Mucosa of rectum (tissue), 2 donors: ENCODE measurements at regions not wholly inside any gene's neighbourhood (a gene's known extent, or its start where the extent isn't known, plus 50 kb on each side); places are given as distances from the start of the nearest gene placed in this dataset.

ENCODE experiments used
- H3K27ac ChIP-seq, 2 donors: one replicate each; pipeline ENCODE4 v1.7.0; 2013; ENCODE audit warnings: inconsistent platforms in 2 of 2, low read depth in 2 of 2, low read length in 2 of 2
- H3K27me3 ChIP-seq, 2 donors: one replicate each; pipeline ENCODE4 v1.7.0; 2013; ENCODE audit warnings: low read length in 2 of 2; ENCODE audit not compliant: control insufficient read depth in 2 of 2, insufficient read depth in 2 of 2
- H3K36me3 ChIP-seq, 2 donors: one replicate each; pipeline ENCODE4 v1.7.0; 2013; ENCODE audit warnings: low read length in 2 of 2; ENCODE audit not compliant: control insufficient read depth in 2 of 2, insufficient read depth in 2 of 2
- H3K4me1 ChIP-seq, 2 donors: one replicate each; pipeline ENCODE4 v1.7.0; 2013; ENCODE audit warnings: low read length in 2 of 2, mild to moderate bottlenecking in 1 of 2; ENCODE audit not compliant: control insufficient read depth in 2 of 2, insufficient read depth in 2 of 2
- H3K4me3 ChIP-seq, 2 donors: one replicate each; pipeline ENCODE4 v1.7.0; 2013; ENCODE audit warnings: low read length in 2 of 2
- H3K9ac ChIP-seq, 2 donors: one replicate each; pipeline ENCODE4 v1.7.0; 2013; ENCODE audit warnings: low read length in 2 of 2, low read depth in 1 of 2, mild to moderate bottlenecking in 1 of 2
- H3K9me3 ChIP-seq, 2 donors: one replicate each; pipeline ENCODE4 v1.7.0; 2013; ENCODE audit warnings: low read length in 2 of 2; ENCODE audit not compliant: control insufficient read depth in 2 of 2
- donor health status: healthy.
- donor health status: Normal muscosa, but diverticular disease.

DNA sequence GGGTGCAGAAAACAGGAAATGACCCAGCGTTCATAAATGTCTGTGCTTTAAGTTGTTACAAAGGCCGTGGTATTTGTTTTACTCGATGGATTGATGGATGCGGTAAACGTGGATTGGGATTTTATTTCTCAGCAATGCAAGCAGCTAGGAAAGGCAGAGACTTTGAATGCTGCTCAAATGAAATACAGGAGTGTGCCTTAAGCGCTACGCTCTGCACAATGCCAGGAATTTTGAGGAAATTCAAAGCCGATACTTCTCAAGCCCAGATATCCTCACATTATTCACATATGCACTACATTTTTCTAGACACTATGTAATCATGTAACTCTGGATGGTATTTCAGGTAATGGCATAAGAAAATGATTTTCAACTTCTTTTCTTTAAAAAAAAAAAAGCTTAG lies 514.3 kb upstream of the ADARB2 start:
- peaks cover 2 to 6% of the 10 kb centered on the region in 2 donors for H3K9me3 ChIP-seq
- no peak overlapping the region for H3K4me3 ChIP-seq
- no peak overlapping the region for H3K27ac ChIP-seq
- H3K36me3 ChIP-seq = no peaks in the 10 kb centered on the region
- no peak overlapping the region for H3K9ac ChIP-seq
- no peaks in the 10 kb centered on the region for H3K4me1 ChIP-seq
- H3K27me3 ChIP-seq = no peaks in the 10 kb centered on the region

DNA sequence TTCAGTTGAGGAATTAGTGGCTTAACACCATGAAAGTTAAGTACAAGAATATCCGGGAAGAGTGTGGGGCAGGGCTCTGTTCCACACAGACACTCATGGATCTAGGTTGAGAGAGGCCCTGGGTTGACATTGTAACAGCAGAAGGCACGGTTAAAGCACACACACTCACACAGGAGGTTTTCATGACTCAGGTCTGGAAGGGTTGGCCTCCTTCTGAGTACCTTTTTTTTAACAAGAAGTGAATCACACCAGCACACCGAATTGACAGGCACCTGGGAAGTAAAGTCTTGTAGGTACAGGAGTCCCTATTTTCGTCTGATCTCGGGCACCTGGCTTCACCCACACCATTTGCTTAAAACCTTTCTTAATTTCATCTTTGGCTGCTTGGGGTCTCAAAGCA lies 509.4 kb upstream of the ADARB2 start:
- no peak overlapping the region for H3K9ac ChIP-seq
- H3K9me3 ChIP-seq = peaks cover 4 to 11% of the 10 kb centered on the region in 2 donors
- H3K4me1 ChIP-seq = no peaks in the 10 kb centered on the region
- H3K27me3 ChIP-seq = no peaks in the 10 kb centered on the region
- no peak overlapping the region for H3K4me3 ChIP-seq
- no peaks in the 10 kb centered on the region for H3K36me3 ChIP-seq
- no peak overlapping the region for H3K27ac ChIP-seq

DNA sequence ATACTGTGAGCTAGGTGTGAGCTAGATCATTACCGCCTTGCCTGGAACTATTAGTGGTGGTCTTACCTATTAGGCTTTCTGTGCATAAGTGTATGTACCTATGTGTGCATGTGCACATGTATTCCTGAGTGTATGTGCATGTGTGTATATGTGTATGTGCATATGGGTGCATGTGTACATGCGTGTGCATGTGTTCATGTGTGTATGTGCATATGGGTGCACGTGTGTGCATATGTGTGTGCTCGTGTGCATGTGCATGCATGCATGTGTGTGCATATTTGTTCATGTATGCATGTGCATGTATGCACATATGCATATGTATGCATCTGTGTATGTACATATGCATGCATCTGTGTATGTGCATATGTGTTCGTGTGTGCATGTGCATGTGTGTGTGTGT lies 508.3 kb upstream of the ADARB2 start:
- Histone ChIP-seq H3K9me3 (peaks cover 4 to 11% of the 10 kb centered on the region in 2 donors), H3K9ac (no peak overlapping the region), H3K27ac (no peak overlapping the region)

DNA sequence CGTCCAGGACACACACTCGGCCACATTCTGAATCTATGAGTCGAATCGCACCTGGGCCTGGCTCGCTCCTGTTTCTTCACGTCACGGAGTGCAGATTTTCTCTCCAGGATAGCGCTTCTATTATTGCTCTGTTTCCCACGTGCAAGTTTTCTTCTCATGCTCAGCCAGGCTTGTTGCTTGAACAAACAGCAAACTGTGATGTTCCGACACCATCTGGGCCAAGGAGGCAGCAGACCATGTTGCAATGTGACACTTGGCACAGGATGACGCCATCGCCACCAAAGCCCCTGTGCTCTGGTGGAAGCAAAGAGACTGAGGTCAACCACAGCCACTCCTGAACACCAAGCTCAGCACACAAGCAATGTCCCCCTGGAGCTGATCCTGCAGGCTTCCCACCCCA lies 507.1 kb upstream of the ADARB2 start:
- no peak overlapping the region for H3K9ac ChIP-seq
- no peak overlapping the region for H3K4me3 ChIP-seq
- H3K27ac ChIP-seq = no peak overlapping the region
- no peaks in the 10 kb centered on the region for H3K36me3 ChIP-seq
- H3K27me3 ChIP-seq = no peaks in the 10 kb centered on the region
- H3K4me1 ChIP-seq = no peaks in the 10 kb centered on the region
- H3K9me3 ChIP-seq = peaks cover 4 to 11% of the 10 kb centered on the region in 2 donors

More for the DNA sequence above, 508.3 kb upstream of the ADARB2 start:
- Histone ChIP-seq H3K4me3 (no peak overlapping the region), H3K36me3 (no peaks in the 10 kb centered on the region), H3K4me1 (no peaks in the 10 kb centered on the region), H3K27me3 (no peaks in the 10 kb centered on the region)

DNA sequence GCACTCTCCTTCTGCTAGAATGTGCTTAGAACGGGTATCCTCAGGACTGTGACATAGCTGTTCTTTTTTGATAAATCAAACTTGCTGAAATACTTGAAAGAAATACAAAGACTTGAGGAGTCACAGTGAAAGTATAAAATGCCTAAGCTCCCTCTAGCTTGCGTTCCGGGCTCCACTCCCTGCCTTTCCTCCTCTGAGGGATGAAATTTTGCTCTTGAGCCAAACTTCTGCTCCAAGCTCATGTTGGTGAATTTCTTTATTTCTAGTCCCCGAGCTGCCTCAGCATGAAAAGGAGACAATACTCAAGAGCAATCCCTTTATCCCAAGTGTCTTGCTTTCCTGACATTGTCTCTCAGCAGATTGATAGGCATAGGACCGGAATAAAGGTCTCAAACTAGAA lies 499.6 kb upstream of the ADARB2 start:
- Histone ChIP-seq H3K9me3 (peaks cover 0 to 5% of the 10 kb centered on the region in 2 donors), H3K27ac (no peak overlapping the region), H3K36me3 (no peaks in the 10 kb centered on the region), H3K4me3 (no peak overlapping the region), H3K27me3 (no peaks in the 10 kb centered on the region), H3K9ac (no peak overlapping the region), H3K4me1 (no peaks in the 10 kb centered on the region)

DNA sequence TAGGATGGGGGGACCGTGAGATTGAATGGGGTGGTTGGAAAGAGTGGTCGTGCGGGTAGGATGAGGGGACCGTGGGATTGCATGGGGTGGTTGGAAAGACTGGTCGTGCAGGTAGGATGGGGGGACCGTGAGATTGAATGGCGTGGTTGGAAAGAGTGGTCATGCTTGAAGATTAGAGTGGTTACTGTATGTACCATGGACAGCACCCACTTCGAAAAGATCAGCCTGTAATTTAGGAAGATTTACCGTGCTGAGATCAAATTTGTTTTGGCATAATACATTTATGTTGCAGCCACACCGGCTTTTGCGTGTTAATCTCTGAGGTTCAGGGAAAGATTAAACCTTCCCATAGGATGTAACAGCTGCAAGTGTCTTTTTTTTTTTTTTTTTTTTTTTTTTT lies 495.2 kb upstream of the ADARB2 start:
- Histone ChIP-seq H3K36me3 (no peaks in the 10 kb centered on the region), H3K27me3 (no peaks in the 10 kb centered on the region), H3K4me3 (no peak overlapping the region), H3K4me1 (no peaks in the 10 kb centered on the region), H3K27ac (no peak overlapping the region), H3K9ac (no peak overlapping the region), H3K9me3 (peaks cover 0 to 4% of the 10 kb centered on the region in 2 donors)

DNA sequence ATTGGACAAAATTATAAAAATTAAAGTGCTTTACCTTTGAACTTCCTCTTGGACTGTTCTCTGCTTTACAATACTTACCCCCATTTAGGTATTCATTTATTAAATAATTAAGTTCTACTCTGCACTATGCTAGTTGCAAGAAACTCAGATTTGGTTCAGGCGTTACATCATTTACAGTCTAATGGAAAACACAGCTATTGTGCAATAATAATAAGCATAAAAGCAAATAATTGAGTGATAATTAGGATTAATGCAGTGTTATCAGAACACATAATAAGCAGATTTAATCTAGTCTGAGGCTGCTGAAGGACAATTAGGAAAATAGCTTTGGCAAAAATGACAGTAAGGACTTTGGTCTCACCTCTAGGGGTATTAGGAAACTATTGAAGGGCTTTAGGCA lies 493.2 kb upstream of the ADARB2 start:
- no peak overlapping the region for H3K27ac ChIP-seq
- H3K36me3 ChIP-seq = no peaks in the 10 kb centered on the region
- no peak overlapping the region for H3K4me3 ChIP-seq
- peaks cover 0 to 2% of the 10 kb centered on the region in 2 donors for H3K9me3 ChIP-seq
- no peaks in the 10 kb centered on the region for H3K27me3 ChIP-seq
- no peaks in the 10 kb centered on the region for H3K4me1 ChIP-seq
- no peak overlapping the region for H3K9ac ChIP-seq

DNA sequence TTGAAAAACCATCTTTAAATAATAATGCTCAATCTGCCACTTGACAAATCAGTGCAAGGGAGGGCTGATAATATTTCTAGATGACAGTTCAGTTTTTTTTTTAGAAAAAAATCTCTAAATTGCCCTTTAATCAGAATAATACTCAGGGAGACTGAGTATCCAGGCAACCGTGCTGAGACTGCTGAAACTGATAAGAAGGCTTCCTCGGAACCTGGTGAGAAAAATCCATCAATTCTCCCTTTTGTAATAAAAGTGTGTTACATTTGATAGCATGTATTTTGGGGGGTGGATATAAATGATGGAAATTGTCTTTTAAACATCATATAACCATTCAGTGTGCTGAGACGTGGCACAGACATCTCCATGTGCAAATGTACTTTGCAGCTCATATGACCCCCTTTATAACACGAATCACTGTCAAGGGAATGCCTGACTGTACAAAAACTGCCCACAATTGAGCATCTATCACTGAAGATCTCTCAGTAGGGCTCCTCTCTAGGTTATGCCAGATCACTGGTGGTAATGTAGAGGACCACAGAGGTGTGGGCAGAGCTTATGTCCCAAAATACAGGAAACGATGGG lies 491.1 kb upstream of the ADARB2 start:
- Histone ChIP-seq H3K9ac (no peak overlapping the region), H3K4me3 (no peak overlapping the region), H3K27me3 (no peaks in the 10 kb centered on the region), H3K9me3 (peaks cover 0 to 2% of the 10 kb centered on the region in 2 donors), H3K36me3 (no peaks in the 10 kb centered on the region), H3K27ac (no peak overlapping the region), H3K4me1 (no peaks in the 10 kb centered on the region)

DNA sequence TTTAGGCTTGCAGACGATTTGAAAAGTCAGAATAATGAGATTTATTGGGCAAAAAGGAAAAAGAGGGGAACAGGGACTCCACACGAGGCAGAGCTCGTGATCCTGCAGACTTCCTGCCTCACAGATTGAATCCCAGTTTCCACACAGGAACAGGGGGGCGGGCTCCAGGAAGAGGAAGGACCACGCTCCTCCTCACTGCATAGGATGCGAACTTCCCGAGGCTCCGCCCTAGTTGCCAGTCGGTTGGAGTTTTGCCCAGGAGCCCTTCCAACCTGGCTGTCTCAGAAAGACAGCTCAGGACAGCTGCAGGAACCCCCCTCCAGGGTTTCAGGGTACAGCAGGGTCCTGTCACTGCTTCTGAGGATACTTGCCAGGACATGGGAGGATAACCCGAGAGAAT lies 488.3 kb upstream of the ADARB2 start:
- H3K36me3 ChIP-seq = no peaks in the 10 kb centered on the region
- no peaks in the 10 kb centered on the region for H3K27me3 ChIP-seq
- no peak overlapping the region for H3K9ac ChIP-seq
- H3K27ac ChIP-seq = no peak overlapping the region
- H3K4me3 ChIP-seq = no peak overlapping the region
- no peaks in the 10 kb centered on the region for H3K4me1 ChIP-seq
- H3K9me3 ChIP-seq = peaks cover 0 to 2% of the 10 kb centered on the region in 2 donors

DNA sequence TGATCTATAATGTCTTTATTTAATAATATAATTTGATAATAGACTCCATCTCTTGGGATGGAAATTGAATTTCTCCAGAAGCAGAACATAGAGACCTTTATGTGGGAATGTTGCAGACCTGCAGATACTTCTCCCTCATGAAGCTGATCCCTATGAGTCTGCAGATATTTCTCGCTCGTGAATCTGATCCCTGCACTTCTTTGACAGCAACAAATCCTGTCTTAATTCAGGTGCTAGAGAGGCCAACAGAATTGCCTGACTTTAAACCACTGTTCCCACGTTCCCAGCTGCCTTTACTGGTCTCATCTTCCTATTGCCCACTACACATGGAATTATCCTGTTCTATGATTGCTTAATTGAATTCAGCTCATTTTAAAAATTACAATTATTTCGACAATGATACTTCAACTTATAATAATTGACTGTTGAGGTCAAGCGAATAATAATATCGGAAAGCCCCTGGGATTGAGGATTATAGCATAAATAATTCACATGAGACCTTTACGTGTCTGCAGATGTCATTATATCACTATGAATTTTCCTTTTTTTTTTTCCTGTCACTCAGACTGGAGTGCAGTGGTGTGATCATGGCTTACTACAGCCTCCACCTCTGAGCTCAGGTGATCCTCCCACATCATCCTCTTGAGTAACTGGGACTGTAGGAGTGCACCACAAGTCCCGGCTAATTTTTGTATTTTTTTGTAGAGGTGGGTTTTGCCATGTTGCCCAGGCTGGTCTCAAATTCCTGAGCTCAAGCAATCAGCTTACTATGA lies 486.4 kb upstream of the ADARB2 start:
- no peak overlapping the region for H3K27ac ChIP-seq
- no peak overlapping the region for H3K4me3 ChIP-seq
- no peaks in the 10 kb centered on the region for H3K27me3 ChIP-seq
- H3K36me3 ChIP-seq = no peaks in the 10 kb centered on the region
- no peak overlapping the region for H3K9ac ChIP-seq
- H3K4me1 ChIP-seq = no peaks in the 10 kb centered on the region
- H3K9me3 ChIP-seq = peaks cover 0 to 2% of the 10 kb centered on the region in 2 donors
